Tibial artery (tissue), 4 donors: ENCODE measurements at regions not wholly inside any gene's neighbourhood (a gene's known extent, or its start where the extent isn't known, plus 50 kb on each side); places are given as distances from the start of the nearest gene placed in this dataset.

Experiments
- DNase-seq, 2 donors: peaks; one replicate each; pipeline ENCODE4 v3.0.0-alpha.2; 2019
- H3K27ac ChIP-seq, 2 donors: fragments of 200-600 bp; sonication (generic) in 1 of 2; 1 replicate in 1 of 2; 2 replicates in 1 of 2; pipeline ENCODE4 v1.5.1; 2018 to 2019; ENCODE audit warnings: mild to moderate bottlenecking in 1 of 2
- H3K27me3 ChIP-seq, 2 donors: fragments of 200-600 bp; sonication (generic) in 1 of 2; one replicate each; pipeline versions ENCODE4 v1.5.1 to v1.6.0; 2016 to 2019
- H3K36me3 ChIP-seq, 3 donors: fragments of 200-600 bp; sonication (generic) in 2 of 3; one replicate each; pipeline ENCODE4 v1.5.1; 2016 to 2019; ENCODE audit warnings: mild to moderate bottlenecking in 2 of 3
- H3K4me1 ChIP-seq, 4 donors: fragments of 200-600 bp; sonication (generic) in 2 of 4; 1 replicate in 3 of 4; 2 replicates in 1 of 4; pipeline ENCODE4 v1.5.1; 2016 to 2019
- H3K4me3 ChIP-seq, 2 donors: fragments of 200-600 bp; sonication (generic) in 1 of 2; 1 replicate in 1 of 2; 2 replicates in 1 of 2; pipeline ENCODE4 v1.5.1; 2018 to 2019; ENCODE audit warnings: mild to moderate bottlenecking in 2 of 2
- H3K9me3 ChIP-seq, 3 donors: fragments of 200-600 bp; sonication (generic) in 1 of 3; one replicate each; pipeline ENCODE4 v1.5.1; 2016 to 2019
- intact Hi-C: fragments of 100-400 bp; cut with DNase I; formaldehyde crosslinking; loops from one replicate; pipeline ENCODE4 v1.15.0; 2023; ENCODE audit warnings: low total_unique reads
- TF ChIP-seq, protein P1 (sequence below), 2 experiments: fragments of 200-600 bp in 1 of 2; fragments of 450-650 bp in 1 of 2; IDR thresholded peaks; one replicate each; pipeline ENCODE4 v1.5.1; 2017 to 2019; ENCODE audit warnings: antibody characterized with exemption in 2 of 2, mild to moderate bottlenecking in 1 of 2, moderate library complexity in 1 of 2

DNA sequence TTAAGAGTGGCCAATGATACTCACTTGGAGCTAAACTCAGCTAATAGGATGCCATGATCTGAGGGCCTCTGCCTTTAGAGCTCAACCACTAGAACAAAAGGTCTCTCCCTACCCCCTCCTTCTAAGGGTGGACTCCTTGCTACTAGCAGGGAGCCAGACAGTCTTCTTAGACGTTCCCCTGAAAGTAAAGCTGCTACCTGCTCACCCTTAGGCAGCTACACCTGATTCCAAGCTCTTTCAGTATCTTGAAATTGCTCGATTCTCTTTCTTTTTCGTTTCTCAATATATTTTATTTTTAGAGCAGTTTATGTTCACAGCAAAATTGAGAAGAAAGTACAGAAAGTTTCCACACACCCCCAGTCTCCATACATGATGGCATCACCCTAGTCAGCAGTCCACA is 112.6 kb upstream of the KCNJ15 start:
- Histone ChIP-seq H3K4me3 (no peak overlapping the region), H3K9me3 (peaks cover 0 to 12% (median 0%) of the 10 kb centered on the region in 3 donors), H3K4me1 (peaks cover 0 to 10% (median 6%) of the 10 kb centered on the region in 4 donors), H3K27ac (no peak overlapping the region), H3K36me3 (no peaks in the 10 kb centered on the region), H3K27me3 (no peaks in the 10 kb centered on the region)
- DNase-seq, result no peak
- intact Hi-C loops, result no loop called here
- TF ChIP-seq, protein P1, sequence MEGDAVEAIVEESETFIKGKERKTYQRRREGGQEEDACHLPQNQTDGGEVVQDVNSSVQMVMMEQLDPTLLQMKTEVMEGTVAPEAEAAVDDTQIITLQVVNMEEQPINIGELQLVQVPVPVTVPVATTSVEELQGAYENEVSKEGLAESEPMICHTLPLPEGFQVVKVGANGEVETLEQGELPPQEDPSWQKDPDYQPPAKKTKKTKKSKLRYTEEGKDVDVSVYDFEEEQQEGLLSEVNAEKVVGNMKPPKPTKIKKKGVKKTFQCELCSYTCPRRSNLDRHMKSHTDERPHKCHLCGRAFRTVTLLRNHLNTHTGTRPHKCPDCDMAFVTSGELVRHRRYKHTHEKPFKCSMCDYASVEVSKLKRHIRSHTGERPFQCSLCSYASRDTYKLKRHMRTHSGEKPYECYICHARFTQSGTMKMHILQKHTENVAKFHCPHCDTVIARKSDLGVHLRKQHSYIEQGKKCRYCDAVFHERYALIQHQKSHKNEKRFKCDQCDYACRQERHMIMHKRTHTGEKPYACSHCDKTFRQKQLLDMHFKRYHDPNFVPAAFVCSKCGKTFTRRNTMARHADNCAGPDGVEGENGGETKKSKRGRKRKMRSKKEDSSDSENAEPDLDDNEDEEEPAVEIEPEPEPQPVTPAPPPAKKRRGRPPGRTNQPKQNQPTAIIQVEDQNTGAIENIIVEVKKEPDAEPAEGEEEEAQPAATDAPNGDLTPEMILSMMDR (IDR thresholded peaks at IDR 0.05), result no peak

DNA sequence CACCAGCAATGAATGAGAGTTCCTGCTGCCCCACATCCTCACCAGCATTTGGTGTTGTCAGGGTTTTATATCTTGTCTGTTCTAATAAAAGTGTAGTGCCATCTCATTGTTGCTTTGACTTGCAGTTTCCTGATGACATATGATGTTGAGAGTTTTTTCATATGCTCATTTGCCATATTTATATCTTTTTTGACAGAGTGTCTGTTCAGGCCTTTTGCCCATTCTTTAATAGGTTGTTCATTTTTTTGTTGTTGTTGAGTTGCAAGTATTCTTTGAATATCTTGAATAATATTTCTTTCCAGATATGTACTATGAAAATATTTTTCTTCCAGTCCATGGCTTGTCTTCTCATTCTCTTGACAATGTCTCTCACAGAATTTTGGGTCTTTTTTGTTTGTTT is 111.7 kb upstream of the KCNJ15 start:
- Histone ChIP-seq H3K36me3 (no peaks in the 10 kb centered on the region), H3K27ac (no peak overlapping the region), H3K27me3 (no peaks in the 10 kb centered on the region), H3K4me3 (no peak overlapping the region), H3K4me1 (peaks cover 0 to 5% (median 4%) of the 10 kb centered on the region in 4 donors), H3K9me3 (peaks cover 0 to 12% (median 0%) of the 10 kb centered on the region in 3 donors)
- DNase-seq, result no peak
- TF ChIP-seq, protein P1 (IDR thresholded peaks at IDR 0.05), result no peak
- intact Hi-C loops, result no loop called here

DNA sequence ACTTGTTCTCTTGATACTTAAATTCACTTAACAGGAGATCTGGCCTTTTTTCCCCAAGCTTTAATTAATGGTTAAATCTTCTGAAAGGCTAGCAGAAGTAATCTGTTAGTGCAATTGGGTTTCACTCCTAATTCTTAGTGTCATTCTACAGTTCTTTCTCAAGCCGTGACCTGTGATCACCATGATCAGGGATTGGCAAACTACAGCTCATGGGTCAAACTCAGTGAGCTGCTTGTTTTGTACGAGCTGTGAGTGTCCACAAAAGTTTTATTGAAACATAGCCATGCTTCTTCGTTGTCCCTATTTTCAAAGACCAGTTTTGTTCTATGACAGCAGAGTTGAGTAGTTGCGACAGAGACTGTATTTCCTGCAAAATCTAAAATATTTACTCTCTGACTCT is 109.4 kb upstream of the KCNJ15 start:
- intact Hi-C loops, result no loop called here
- TF ChIP-seq, protein P1 (IDR thresholded peaks at IDR 0.05), result no peak
- Histone ChIP-seq H3K4me1 (no peaks in the 10 kb centered on the region), H3K36me3 (no peaks in the 10 kb centered on the region), H3K27me3 (peaks cover 0 to 4% of the 10 kb centered on the region in 2 donors), H3K27ac (no peak overlapping the region), H3K4me3 (no peak overlapping the region), H3K9me3 (peaks cover 0 to 12% (median 0%) of the 10 kb centered on the region in 3 donors)
- no peak for DNase-seq

DNA sequence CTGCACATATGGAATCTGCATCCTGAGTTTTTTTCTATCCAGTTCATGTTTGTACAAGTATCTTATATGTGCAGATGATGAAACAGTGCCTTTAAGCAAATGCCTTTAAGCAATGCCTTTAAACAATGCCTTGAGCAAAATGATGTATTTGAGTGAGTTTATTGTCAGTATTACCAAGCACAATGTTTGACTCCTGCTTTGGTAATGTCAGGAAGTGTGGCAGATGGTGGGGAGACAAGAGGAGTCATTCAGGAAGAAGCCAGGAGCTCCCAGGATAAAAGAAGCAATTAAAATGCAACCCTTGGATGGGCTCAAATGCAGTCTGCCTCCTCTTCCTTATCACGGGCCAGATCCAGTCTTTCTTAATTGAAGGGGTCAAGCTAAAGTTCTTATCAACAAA is 108.7 kb upstream of the KCNJ15 start:
- intact Hi-C loops, result no loop called here
- TF ChIP-seq, protein P1 (IDR thresholded peaks at IDR 0.05), result no peak
- Histone ChIP-seq H3K36me3 (no peaks in the 10 kb centered on the region), H3K4me3 (no peak overlapping the region), H3K27ac (no peak overlapping the region), H3K4me1 (no peaks in the 10 kb centered on the region), H3K9me3 (peaks cover 0 to 12% (median 0%) of the 10 kb centered on the region in 3 donors), H3K27me3 (peaks cover 0 to 4% of the 10 kb centered on the region in 2 donors)
- DNase-seq, result no peak

DNA sequence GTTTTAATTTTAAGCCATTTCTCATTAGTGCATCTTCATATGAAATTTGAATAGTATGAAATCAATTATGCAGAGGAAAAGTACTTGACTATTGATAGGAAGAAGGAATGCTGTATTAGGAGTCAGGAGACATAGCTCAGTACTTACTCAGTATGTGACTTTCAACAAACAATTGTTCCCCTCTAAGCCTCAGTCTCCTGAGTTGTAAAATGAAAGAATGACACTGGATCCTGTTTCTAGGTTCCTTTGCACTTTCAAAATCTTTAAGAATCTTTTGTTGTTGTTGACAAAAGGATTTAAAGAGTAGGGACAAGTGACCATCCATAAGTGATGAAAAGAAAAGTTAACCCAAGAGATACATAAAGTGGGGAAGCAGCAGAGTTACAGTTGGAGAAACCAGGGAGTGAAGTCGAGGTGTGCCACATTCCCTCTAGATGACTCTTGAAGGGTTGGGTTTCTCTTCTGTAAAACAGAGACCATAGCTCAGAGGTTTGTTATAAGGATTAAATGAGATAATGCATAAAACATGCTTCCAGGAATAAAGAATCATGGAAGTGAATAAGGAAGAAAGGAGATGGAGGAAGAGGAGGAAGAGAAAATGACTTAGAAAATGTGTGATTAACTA is 105.7 kb upstream of the KCNJ15 start:
- Histone ChIP-seq H3K36me3 (no peaks in the 10 kb centered on the region), H3K9me3 (no peaks in the 10 kb centered on the region), H3K4me1 (no peaks in the 10 kb centered on the region), H3K27me3 (peaks cover 0 to 4% of the 10 kb centered on the region in 2 donors), H3K27ac (no peak overlapping the region), H3K4me3 (no peak overlapping the region)
- DNase-seq, result no peak
- TF ChIP-seq, protein P1 (IDR thresholded peaks at IDR 0.05), result no peak
- intact Hi-C loops, result no loop called here
